ENCODE measurements at regions not wholly inside any gene's neighbourhood (a gene's known extent, or its start where the extent isn't known, plus 50 kb on each side); places are given as distances from the start of the nearest gene placed in this dataset.
"Not testable (repeated sequence)": the region's sequence is repeated elsewhere in the genome, so short reads cannot be mapped to it uniquely, and the experiment has no call there.

GRCh38 chrX:13380211-13380610 lies 60.4 kb upstream of the ATXN3L start:
- TF ChIP-seq ZFX (IDR thresholded peaks at IDR 0.05; ENCODE audit: borderline replicate concordance) (no peak), CTCF (IDR thresholded peaks at IDR 0.05) (no peak)
- no peak overlapping the region for H3K27ac ChIP-seq

DNA sequence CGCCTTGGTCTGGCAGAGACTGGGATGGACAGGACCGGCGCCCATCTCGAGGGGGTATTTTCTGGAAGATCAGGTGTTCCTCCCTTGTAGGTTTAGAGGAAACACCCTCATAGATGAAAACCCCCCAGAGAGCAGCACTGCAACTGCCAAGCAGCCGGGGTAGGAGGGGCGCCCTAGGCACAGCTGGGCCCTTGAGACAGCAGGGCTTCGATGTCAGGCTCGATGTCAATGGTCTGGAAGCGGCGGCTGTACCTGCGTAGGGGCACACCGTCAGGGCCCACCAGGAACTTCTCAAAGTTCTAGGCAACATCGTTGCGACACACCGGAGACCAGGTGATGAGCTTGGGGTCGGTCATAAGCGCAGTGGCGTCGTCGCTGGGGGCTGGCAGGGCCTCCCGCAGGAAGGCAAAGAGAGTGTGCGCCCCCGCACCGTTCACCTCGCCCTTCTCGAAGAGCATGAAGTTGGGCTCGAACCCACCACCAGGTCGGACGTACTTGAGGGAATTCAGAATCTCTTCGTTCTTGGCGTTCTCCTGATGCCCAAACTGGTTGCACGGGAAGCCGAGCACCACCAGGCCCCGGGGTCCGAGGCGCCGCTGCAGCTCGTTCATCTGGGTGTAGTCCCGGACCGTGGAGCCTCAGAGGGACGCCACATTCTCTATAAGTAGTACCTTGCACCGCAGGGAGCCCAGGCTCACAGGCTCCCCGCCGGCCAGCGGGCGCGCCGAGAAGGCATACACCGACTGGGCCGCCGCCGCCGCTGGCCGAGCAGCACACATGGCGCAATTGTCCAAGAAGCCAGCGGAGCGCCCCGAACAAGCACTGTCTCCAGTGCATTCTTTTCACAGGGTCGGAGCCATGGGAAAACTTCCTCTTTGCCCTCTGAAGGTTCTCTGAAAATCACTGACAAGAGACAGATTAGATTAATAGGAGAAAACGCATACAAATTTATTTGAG lies 59.0 kb upstream of the ATXN3L start:
- H3K27ac ChIP-seq: not testable (repeated sequence)

GRCh38 chrX:13377550-13377934 lies 57.7 kb upstream of the ATXN3L start:
- no peak overlapping the region for H3K27ac ChIP-seq
- TF ChIP-seq ZFX (IDR thresholded peaks at IDR 0.05; ENCODE audit: borderline replicate concordance): no peak
- TF ChIP-seq CTCF (IDR thresholded peaks at IDR 0.05): no peak

DNA sequence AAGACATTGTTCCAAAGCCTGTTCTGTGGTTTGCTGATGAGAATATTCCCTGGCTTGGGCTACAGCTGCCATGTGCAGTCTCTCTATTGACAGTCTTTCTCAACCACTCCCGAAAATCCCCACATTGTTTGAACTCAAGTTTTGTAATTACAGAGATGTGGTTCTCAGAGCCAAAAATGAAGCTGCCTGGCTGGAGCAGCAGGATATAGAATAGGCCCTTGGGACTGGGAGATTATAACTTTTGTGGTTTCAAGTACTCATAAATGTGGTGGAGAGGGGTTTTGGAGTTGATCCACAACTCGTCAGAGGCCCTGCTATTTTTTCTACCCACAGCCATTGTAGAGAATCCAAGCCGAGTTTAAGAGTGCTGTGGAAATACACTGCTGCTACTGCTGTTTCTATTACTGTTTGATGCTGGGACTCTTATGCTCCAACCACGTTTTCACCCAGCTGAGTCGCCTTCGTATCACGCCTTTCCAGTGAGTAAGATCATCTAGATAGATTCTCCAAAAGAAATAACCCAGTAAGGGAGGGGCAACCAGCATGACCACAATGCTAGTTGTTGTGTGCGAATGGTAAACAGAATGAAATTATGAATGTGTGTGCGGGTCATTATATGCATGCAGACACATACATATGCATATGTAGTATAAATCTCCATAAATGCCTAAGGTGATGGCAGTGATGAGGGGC lies 57.1 kb upstream of the ATXN3L start:
- H3K27ac ChIP-seq: no peak overlapping the region
- no peak for TF ChIP-seq ZFX (IDR thresholded peaks at IDR 0.05; ENCODE audit: borderline replicate concordance)
- no peak for TF ChIP-seq CTCF (IDR thresholded peaks at IDR 0.05)

- not testable (repeated sequence) for H3K27ac ChIP-seq
Observed at GRCh38 chrX:13375596-13375995, 55.7 kb upstream of the ATXN3L start.

DNA sequence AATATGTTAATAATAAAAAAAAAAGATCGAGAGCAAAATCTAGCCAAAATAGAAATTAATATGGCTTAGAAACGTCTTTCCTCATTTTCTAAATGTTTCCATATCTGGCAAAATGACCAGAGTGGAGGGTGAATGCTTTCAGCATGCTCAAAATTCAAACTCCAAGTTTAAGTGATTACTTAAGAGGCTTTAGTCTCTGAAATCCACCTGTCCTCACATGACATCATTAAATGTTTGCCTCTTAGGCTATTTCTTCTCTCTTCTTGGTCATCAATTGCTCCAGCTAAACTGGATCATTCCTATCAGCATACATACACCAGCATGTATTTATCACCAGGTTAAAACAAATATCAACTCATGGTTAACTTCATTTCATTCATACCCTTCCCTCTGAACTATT lies 54.5 kb upstream of the ATXN3L start:
- TF ChIP-seq CTCF (IDR thresholded peaks at IDR 0.05) (no peak), ZFX (IDR thresholded peaks at IDR 0.05; ENCODE audit: borderline replicate concordance) (no peak)
- H3K27ac ChIP-seq: no peak overlapping the region

- no peak for TF ChIP-seq ZFX (IDR thresholded peaks at IDR 0.05; ENCODE audit: borderline replicate concordance)
- no peak for TF ChIP-seq CTCF (IDR thresholded peaks at IDR 0.05)
- H3K27ac ChIP-seq: no peak overlapping the region
Observed at GRCh38 chrX:13373431-13374187, 53.8 kb upstream of the ATXN3L start.

DNA sequence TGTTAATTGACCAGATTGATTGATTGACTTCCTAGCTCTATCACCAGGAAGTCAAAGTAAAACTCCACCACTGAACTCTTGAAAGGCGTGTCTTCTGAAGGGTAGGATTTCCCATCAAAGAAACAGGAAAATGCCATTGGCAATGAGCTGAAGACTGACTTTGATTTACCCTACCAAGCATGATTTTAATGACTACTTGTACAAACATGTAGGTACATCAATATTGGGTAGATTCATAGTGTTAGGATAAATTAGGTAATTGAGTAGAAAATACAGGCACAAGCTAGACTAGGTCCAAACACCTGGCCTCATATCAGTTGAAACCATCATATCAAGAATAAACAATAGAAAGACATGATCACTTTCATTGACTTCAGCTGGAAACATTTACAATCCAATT lies 53.2 kb upstream of the ATXN3L start:
- no peak for TF ChIP-seq CTCF (IDR thresholded peaks at IDR 0.05)
- TF ChIP-seq ZFX (IDR thresholded peaks at IDR 0.05; ENCODE audit: borderline replicate concordance): no peak
- H3K27ac ChIP-seq: no peak overlapping the region
